Large intestine (tissue), 3 donors: ENCODE measurements at regions not wholly inside any gene's neighbourhood (a gene's known extent, or its start where the extent isn't known, plus 50 kb on each side); places are given as distances from the start of the nearest gene placed in this dataset.

ENCODE experiments used
- DNase-seq, 2 donors: peaks; one replicate each; pipeline versions ENCODE4 v3.0.0 to v3.0.0-alpha.2; 2013
- H3K27ac ChIP-seq: one replicate; pipeline ENCODE4 v1.5.1; 2013; ENCODE audit warnings: low read length
- H3K27me3 ChIP-seq: 2 replicates; pipeline ENCODE4 v1.6.1; 2013; ENCODE audit warnings: low read length; ENCODE audit not compliant: control insufficient read depth, insufficient read depth
- H3K36me3 ChIP-seq: 2 replicates; pipeline ENCODE4 v1.6.1; 2013; ENCODE audit warnings: low read length; ENCODE audit not compliant: control insufficient read depth, insufficient read depth
- H3K4me1 ChIP-seq: one replicate; pipeline ENCODE4 v1.6.1; 2013; ENCODE audit warnings: low read length; ENCODE audit not compliant: control insufficient read depth, insufficient read depth
- H3K4me3 ChIP-seq: one replicate; pipeline ENCODE4 v1.5.1; 2013; ENCODE audit warnings: low read length
- H3K9me3 ChIP-seq: one replicate; pipeline ENCODE4 v1.6.1; 2013; ENCODE audit warnings: mild to moderate bottlenecking, low read depth, low read length, moderate library complexity; ENCODE audit not compliant: control insufficient read depth
- WGBS: methylation state at CpG from one replicate; pipeline ENCODE4 v1.1.5; 2013; ENCODE audit warnings: low lambda C conversion rate; ENCODE audit not compliant: insufficient coverage; 5-methylcytosine and 5-hydroxymethylcytosine counted together

- Histone ChIP-seq H3K9me3 (no peaks in the 10 kb centered on the region), H3K36me3 (no peaks in the 10 kb centered on the region), H3K4me3 (no peak overlapping the region), H3K27ac (no peak overlapping the region), H3K4me1 (no peaks in the 10 kb centered on the region), H3K27me3 (no peaks in the 10 kb centered on the region)
- WGBS, result no CpG with 5 or more reads among the region's 1 CpG
- DNase-seq, result no peak
Measured at GRCh38 chr1:218224101-218224500, 61.0 kb upstream of the RRP15 start.

- Histone ChIP-seq H3K4me1 (no peaks in the 10 kb centered on the region), H3K4me3 (no peak overlapping the region), H3K9me3 (no peaks in the 10 kb centered on the region), H3K36me3 (no peaks in the 10 kb centered on the region), H3K27ac (no peak overlapping the region), H3K27me3 (no peaks in the 10 kb centered on the region)
- no CpG with 5 or more reads among the region's 5 CpGs for WGBS
- DNase-seq, result no peak
Measured at GRCh38 chr1:218226005-218226404, 59.1 kb upstream of the RRP15 start.
